HEK293 (cell line): ENCODE measurements at regions not wholly inside any gene's neighbourhood (a gene's known extent, or its start where the extent isn't known, plus 50 kb on each side); places are given as distances from the start of the nearest gene placed in this dataset.

Experiments used
- CTCF ChIA-PET: fragments of 350-600 bp; formaldehyde crosslinking; extraction: SDS; loops from one replicate; lab custom pipeline; 2021; ENCODE audit warnings: antibody characterized with exemption; lab: Yijun Ruan, JAX
- POLR2A ChIA-PET: fragments of 300-600 bp; formaldehyde crosslinking; extraction: SDS; loops from one replicate; lab custom pipeline; 2020; ENCODE audit warnings: antibody characterized with exemption, inconsistent platforms; lab: Yijun Ruan, JAX
- H3K27ac ChIP-seq: fragments of 200-500 bp; sonication (Bioruptor generic); 2 replicates; pipeline ENCODE4 v1.5.1; 2014; ENCODE audit warnings: low read depth, low read length, control low read depth, inconsistent platforms; ENCODE audit errors: extremely low read depth
- H3K36me3 ChIP-seq, 2 experiments: fragments of 200-500 bp in 1 of 2; sonication (Bioruptor generic) in 1 of 2; 1 replicate in 1 of 2; 2 replicates in 1 of 2; pipeline ENCODE4 v1.5.1; 2014 to 2017; ENCODE audit warnings: inconsistent platforms in 2 of 2, low read length in 2 of 2; ENCODE audit not compliant: control insufficient read depth in 2 of 2, insufficient read depth in 1 of 2
- H3K4me1 ChIP-seq: fragments of 200-500 bp; sonication (Bioruptor generic); 2 replicates; pipeline ENCODE4 v1.5.1; 2014; ENCODE audit warnings: mild to moderate bottlenecking, low read length, inconsistent platforms; ENCODE audit not compliant: control insufficient read depth, insufficient read depth
- H3K4me3 ChIP-seq: 2 replicates; pipeline ENCODE4 v1.5.1; 2011; ENCODE audit warnings: low read depth, mild to moderate bottlenecking, control low read depth, low read length, moderate library complexity
- H3K9me3 ChIP-seq: fragments of 200-500 bp; sonication (Bioruptor generic); 2 replicates; pipeline ENCODE4 v1.5.1; 2014; ENCODE audit warnings: low read depth, low read length, inconsistent platforms; ENCODE audit not compliant: control insufficient read depth, insufficient read depth
- INSM2 ChIP-seq: fragments of 450-650 bp; formaldehyde crosslinking; IDR thresholded peaks from 2 replicates; pipeline ENCODE4 v1.5.1; 2016; ENCODE audit warnings: missing biosample characterization, missing genetic modification characterization
- KLF16 ChIP-seq: fragments of 450-650 bp; formaldehyde crosslinking; IDR thresholded peaks from 2 replicates; pipeline ENCODE4 v1.5.1; 2017; ENCODE audit warnings: missing biosample characterization, missing genetic modification characterization
- KLF7 ChIP-seq: fragments of 450-650 bp; formaldehyde crosslinking; IDR thresholded peaks from 2 replicates; pipeline ENCODE4 v1.5.1; 2016; ENCODE audit warnings: missing biosample characterization, missing genetic modification characterization, borderline replicate concordance
- MEIS1 ChIP-seq: sonication (generic); formaldehyde crosslinking; IDR thresholded peaks from 2 replicates; pipeline ENCODE4 v1.8.1; 2022; ENCODE audit warnings: missing genetic modification reagents, mild to moderate bottlenecking, borderline replicate concordance
- PBX3 ChIP-seq: sonication (generic); formaldehyde crosslinking; IDR thresholded peaks from 2 replicates; pipeline ENCODE4 v1.8.1; 2022; ENCODE audit warnings: mild to moderate bottlenecking, moderate library complexity, missing genetic modification reagents
- PRDM4 ChIP-seq: fragments of 450-650 bp; formaldehyde crosslinking; IDR thresholded peaks from 2 replicates; pipeline ENCODE4 v1.5.1; 2017; ENCODE audit warnings: missing biosample characterization, missing genetic modification characterization
- TRIM28 ChIP-seq: IDR thresholded peaks from 2 replicates; pipeline ENCODE4 v1.6.1; 2011; ENCODE audit warnings: low read length, control low read depth, borderline replicate concordance
- ZBTB48 ChIP-seq: fragments of 450-650 bp; formaldehyde crosslinking; IDR thresholded peaks from 2 replicates; pipeline ENCODE4 v1.5.1; 2016; ENCODE audit warnings: missing biosample characterization, missing genetic modification characterization
- ZNF133 ChIP-seq: fragments of 450-650 bp; formaldehyde crosslinking; IDR thresholded peaks from 2 replicates; pipeline ENCODE4 v1.5.1; 2016; ENCODE audit warnings: missing biosample characterization, missing genetic modification characterization
- ZNF138 ChIP-seq: fragments of 450-650 bp; formaldehyde crosslinking; IDR thresholded peaks from 2 replicates; pipeline ENCODE4 v1.5.1; 2016; ENCODE audit warnings: missing biosample characterization, missing genetic modification characterization, borderline replicate concordance
- ZNF146 ChIP-seq: fragments of 450-650 bp; formaldehyde crosslinking; IDR thresholded peaks from 2 replicates; pipeline ENCODE4 v1.5.1; 2016; ENCODE audit warnings: missing biosample characterization, missing genetic modification characterization
- ZNF214 ChIP-seq: fragments of 450-650 bp; formaldehyde crosslinking; IDR thresholded peaks from 2 replicates; pipeline ENCODE4 v1.5.1; 2017; ENCODE audit warnings: missing biosample characterization, mild to moderate bottlenecking, missing genetic modification characterization, borderline replicate concordance
- ZNF311 ChIP-seq: fragments of 450-650 bp; formaldehyde crosslinking; IDR thresholded peaks from 2 replicates; pipeline ENCODE4 v1.5.1; 2017; ENCODE audit warnings: missing biosample characterization, missing genetic modification characterization, borderline replicate concordance
- ZNF335 ChIP-seq: fragments of 450-650 bp; formaldehyde crosslinking; conservative IDR thresholded peaks from 2 replicates; pipeline ENCODE4 v1.5.1; 2016; ENCODE audit warnings: missing biosample characterization, missing genetic modification characterization
- ZNF48 ChIP-seq: fragments of 450-650 bp; formaldehyde crosslinking; IDR thresholded peaks from 2 replicates; pipeline ENCODE4 v1.5.1; 2016; ENCODE audit warnings: missing biosample characterization, missing genetic modification characterization
- ZNF514 ChIP-seq: fragments of 450-650 bp; formaldehyde crosslinking; IDR thresholded peaks from 2 replicates; pipeline ENCODE4 v1.5.1; 2016; ENCODE audit warnings: missing biosample characterization, missing genetic modification characterization
- ZNF530 ChIP-seq: fragments of 450-650 bp; formaldehyde crosslinking; IDR thresholded peaks from 2 replicates; pipeline ENCODE4 v1.5.1; 2016; ENCODE audit warnings: low read depth, missing biosample characterization, missing genetic modification characterization
- ZNF621 ChIP-seq: fragments of 450-650 bp; formaldehyde crosslinking; IDR thresholded peaks from 2 replicates; pipeline ENCODE4 v1.5.1; 2017; ENCODE audit warnings: missing biosample characterization, missing genetic modification characterization
- ZNF629 ChIP-seq: fragments of 450-650 bp; formaldehyde crosslinking; IDR thresholded peaks from 2 replicates; pipeline ENCODE4 v1.5.1; 2017; ENCODE audit warnings: missing biosample characterization, missing genetic modification characterization
- ZNF660 ChIP-seq: fragments of 450-650 bp; IDR thresholded peaks from 2 replicates; pipeline ENCODE4 v1.5.1; 2018; ENCODE audit warnings: missing biosample characterization, mild to moderate bottlenecking, missing genetic modification characterization
- ZNF677 ChIP-seq: fragments of 450-650 bp; IDR thresholded peaks from 2 replicates; pipeline ENCODE4 v1.5.0; 2018; ENCODE audit warnings: missing biosample characterization, mild to moderate bottlenecking, missing genetic modification characterization, moderate library complexity
- ZNF701 ChIP-seq: fragments of 450-650 bp; formaldehyde crosslinking; IDR thresholded peaks from 2 replicates; pipeline ENCODE4 v1.5.1; 2016; ENCODE audit warnings: missing biosample characterization, missing genetic modification characterization
- ZNF777 ChIP-seq: fragments of 450-650 bp; formaldehyde crosslinking; IDR thresholded peaks from 2 replicates; pipeline ENCODE4 v1.5.1; 2017; ENCODE audit warnings: missing biosample characterization, missing genetic modification characterization, borderline replicate concordance
- ZNF791 ChIP-seq: fragments of 450-650 bp; formaldehyde crosslinking; IDR thresholded peaks from 2 replicates; pipeline ENCODE4 v1.5.1; 2016; ENCODE audit warnings: missing biosample characterization, missing genetic modification characterization
- ZSCAN18 ChIP-seq: fragments of 450-650 bp; formaldehyde crosslinking; IDR thresholded peaks from 2 replicates; pipeline ENCODE4 v1.5.1; 2016; ENCODE audit warnings: missing biosample characterization, missing genetic modification characterization
- TF ChIP-seq, protein P1 (sequence below): fragments of 450-650 bp; formaldehyde crosslinking; IDR thresholded peaks from 2 replicates; pipeline ENCODE4 v1.5.1; 2016; ENCODE audit warnings: missing biosample characterization, missing genetic modification characterization
- TF ChIP-seq, protein P2 (sequence below): fragments of 450-650 bp; formaldehyde crosslinking; IDR thresholded peaks from 2 replicates; pipeline ENCODE4 v1.5.1; 2016; ENCODE audit warnings: missing biosample characterization, missing genetic modification characterization
- TF ChIP-seq, protein P3 (sequence below): fragments of 450-650 bp; formaldehyde crosslinking; IDR thresholded peaks from 2 replicates; pipeline ENCODE4 v1.5.1; 2016; ENCODE audit warnings: missing biosample characterization, missing genetic modification characterization

- Histone ChIP-seq H3K4me3 (no peak overlapping the region), H3K27ac (no peak overlapping the region), H3K36me3 (no peaks in the 10 kb centered on the region), H3K4me1 (no peaks in the 10 kb centered on the region), H3K9me3 (no peaks in the 10 kb centered on the region; the same call in 1 of the 2 replicates)
- ChIA-PET POLR2A (no interaction called here), CTCF (interaction anchor here (0.5 to 0.8 kb wide), 2 partner anchors 143 to 275 kb away, joined by 3 read pairs; no protein-coding TSS in a partner anchor)
- TF ChIP-seq MEIS1 (CRISPR knock-in tag): no peak
- TF ChIP-seq ZNF701: no peak
- TF ChIP-seq PRDM4 (tag by site-specific recombination): no peak
- no peak for TF ChIP-seq ZNF48
- TF ChIP-seq INSM2 (tag by site-specific recombination): 0 out of 2 replicates have a peak, but pooled peaks have one; percentile 29
- no peak for TF ChIP-seq ZNF530 (tag by site-specific recombination)
- no peak for TF ChIP-seq ZNF214 (tag by site-specific recombination)
- TF ChIP-seq ZNF677 (tag by site-specific recombination): no peak
- TF ChIP-seq, protein P1, sequence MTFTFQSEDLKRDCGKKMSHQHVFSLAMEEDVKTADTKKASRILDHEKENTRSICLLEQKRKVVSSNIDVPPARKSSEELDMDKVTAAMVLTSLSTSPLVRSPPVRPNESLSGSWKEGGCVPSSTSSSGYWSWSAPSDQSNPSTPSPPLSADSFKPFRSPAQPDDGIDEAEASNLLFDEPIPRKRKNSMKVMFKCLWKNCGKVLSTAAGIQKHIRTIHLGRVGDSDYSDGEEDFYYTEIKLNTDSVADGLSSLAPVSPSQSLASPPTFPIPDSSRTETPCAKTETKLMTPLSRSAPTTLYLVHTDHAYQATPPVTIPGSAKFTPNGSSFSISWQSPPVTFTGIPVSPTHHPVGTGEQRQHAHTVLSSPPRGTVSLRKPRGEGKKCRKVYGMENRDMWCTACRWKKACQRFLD (tag by site-specific recombination): no peak
- no peak for TF ChIP-seq ZNF514
- TF ChIP-seq, protein P2, sequence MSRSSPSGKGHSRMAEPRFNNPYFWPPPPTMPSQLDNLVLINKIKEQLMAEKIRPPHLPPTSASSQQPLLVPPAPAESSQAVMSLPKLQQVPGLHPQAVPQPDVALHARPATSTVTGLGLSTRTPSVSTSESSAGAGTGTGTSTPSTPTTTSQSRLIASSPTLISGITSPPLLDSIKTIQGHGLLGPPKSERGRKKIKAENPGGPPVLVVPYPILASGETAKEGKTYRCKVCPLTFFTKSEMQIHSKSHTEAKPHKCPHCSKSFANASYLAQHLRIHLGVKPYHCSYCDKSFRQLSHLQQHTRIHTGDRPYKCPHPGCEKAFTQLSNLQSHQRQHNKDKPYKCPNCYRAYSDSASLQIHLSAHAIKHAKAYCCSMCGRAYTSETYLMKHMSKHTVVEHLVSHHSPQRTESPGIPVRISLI (tag by site-specific recombination): no peak
- TF ChIP-seq ZNF629: no peak
- TF ChIP-seq ZSCAN18 (tag by site-specific recombination): no peak
- no peak for TF ChIP-seq KLF16 (tag by site-specific recombination)
- TF ChIP-seq ZNF791 (tag by site-specific recombination): no peak
- no peak for TF ChIP-seq ZNF138 (tag by site-specific recombination)
- TF ChIP-seq ZNF621 (tag by site-specific recombination): no peak
- TF ChIP-seq, protein P3, sequence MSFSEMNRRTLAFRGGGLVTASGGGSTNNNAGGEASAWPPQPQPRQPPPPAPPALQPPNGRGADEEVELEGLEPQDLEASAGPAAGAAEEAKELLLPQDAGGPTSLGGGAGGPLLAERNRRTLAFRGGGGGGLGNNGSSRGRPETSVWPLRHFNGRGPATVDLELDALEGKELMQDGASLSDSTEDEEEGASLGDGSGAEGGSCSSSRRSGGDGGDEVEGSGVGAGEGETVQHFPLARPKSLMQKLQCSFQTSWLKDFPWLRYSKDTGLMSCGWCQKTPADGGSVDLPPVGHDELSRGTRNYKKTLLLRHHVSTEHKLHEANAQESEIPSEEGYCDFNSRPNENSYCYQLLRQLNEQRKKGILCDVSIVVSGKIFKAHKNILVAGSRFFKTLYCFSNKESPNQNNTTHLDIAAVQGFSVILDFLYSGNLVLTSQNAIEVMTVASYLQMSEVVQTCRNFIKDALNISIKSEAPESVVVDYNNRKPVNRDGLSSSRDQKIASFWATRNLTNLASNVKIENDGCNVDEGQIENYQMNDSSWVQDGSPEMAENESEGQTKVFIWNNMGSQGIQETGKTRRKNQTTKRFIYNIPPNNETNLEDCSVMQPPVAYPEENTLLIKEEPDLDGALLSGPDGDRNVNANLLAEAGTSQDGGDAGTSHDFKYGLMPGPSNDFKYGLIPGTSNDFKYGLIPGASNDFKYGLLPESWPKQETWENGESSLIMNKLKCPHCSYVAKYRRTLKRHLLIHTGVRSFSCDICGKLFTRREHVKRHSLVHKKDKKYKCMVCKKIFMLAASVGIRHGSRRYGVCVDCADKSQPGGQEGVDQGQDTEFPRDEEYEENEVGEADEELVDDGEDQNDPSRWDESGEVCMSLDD (tag by site-specific recombination): no peak
- no peak for TF ChIP-seq ZNF146 (tag by site-specific recombination)
- TF ChIP-seq ZNF133 (tag by site-specific recombination): no peak
- 0 out of 2 replicates have a peak, but pooled peaks have one; percentile 15 for TF ChIP-seq ZNF660
- TF ChIP-seq ZNF777 (tag by site-specific recombination): no peak
- no peak for TF ChIP-seq PBX3 (CRISPR knock-in tag)
- TF ChIP-seq TRIM28: peak; percentile 49; the same call in 1 of the 2 replicates
- no peak for TF ChIP-seq ZBTB48 (tag by site-specific recombination)
- TF ChIP-seq ZNF335 (tag by site-specific recombination): no peak
- TF ChIP-seq ZNF311 (tag by site-specific recombination): no peak
- TF ChIP-seq KLF7: no peak
These were observed 61.3 kb upstream of the SDK2 start for GRCh38 chr17:73705594-73705993.
